ENCODE measurements at regions not wholly inside any gene's neighbourhood (a gene's known extent, or its start where the extent isn't known, plus 50 kb on each side); places are given as distances from the start of the nearest gene placed in this dataset.

DNA sequence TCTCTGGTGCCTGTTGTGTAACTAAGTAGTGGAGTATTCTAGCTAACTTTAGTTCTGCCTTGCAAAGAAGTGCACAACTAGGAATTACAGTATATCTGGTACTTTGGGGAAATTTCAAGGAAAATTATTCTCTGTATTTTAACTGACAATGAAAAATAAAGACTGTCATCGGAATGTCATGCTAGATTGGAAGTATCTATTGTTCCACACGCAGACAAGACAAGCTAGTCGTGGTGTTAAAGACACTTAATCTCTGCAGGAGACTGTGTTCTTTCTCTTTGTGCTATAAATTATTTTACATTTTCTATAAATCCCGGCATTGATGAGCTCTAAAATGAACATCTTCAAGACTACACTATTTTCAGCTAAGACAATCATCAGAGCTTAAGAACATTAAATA is 1068.8 kb upstream of the ADGRL4 start:
- no peak for DNase-seq

DNA sequence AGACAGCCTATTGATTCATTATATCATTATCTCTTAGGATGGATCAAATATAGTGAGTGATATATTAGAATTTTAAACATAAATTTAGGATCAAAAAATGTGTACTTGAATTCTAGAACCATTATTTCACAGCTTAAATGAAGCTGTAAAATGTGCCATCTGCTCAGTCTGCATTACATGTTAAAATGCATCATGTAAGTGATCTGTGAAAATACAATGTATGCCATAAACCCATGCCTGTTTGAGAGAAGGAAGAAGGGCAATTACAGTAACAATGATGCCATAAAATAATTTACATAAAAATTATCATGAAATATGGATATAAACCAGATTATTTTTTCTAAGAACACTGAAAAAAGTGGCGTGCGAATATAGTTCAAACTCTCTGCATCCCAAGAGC is 1066.0 kb upstream of the ADGRL4 start:
- no peak for DNase-seq

DNA sequence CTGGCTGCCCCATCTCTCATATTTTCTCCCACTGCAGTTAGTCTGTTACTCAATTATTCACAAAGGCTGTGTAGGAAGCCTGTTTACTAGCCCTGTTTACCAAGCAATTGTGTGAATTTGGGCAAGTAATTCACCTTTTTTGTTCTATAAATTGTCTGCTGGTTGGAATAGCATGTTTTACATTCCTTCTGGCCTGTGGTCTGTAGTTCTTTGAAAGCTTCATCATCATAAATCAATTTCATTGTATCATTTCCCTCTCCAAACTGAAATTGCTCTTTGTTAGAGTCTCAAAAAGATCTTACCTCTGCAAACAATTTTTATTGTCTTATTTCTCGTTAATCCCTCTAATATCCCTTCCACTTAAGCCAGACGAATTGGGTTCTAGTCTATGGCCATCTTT is 1059.5 kb upstream of the ADGRL4 start:
- no peak for DNase-seq

DNA sequence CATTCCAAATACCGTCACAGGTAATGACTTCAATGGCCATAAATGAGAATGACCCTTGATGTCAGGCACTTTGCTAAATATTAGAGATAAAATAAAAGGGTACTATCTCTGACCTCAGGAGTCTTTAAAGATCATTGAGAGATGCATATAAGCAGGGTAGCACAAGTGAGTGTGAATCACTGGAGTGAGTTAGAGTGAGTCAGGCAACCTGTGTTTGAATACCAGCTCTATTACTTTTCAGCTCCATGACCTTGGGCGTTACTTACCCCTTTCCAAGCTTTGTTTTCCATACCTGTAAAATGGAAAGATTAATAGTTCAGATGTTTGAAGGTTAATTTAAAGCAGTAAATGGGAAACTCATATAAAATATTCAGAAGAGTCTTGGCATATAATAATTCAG is 1058.0 kb upstream of the ADGRL4 start:
- no peak for DNase-seq

DNA sequence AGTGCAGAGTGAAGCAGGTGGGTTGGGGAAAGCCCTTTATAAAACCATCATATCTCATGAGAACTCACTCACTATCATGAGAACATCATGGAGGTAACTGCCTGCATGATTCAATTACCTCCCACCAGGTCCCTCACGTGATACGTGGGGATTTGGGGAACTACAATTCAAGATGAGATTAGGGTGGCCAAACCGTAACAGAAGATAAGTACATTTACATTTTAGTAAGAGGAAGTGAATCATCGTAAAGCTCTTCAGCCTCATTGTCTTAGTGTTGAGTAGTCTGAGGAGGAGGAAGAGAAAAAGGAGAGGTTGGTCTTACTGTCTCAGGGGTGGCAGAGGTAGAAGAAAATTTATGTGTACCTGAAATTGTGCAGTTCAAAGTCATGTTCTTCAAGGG is 1053.4 kb upstream of the ADGRL4 start:
- DNase-seq = no peak

DNA sequence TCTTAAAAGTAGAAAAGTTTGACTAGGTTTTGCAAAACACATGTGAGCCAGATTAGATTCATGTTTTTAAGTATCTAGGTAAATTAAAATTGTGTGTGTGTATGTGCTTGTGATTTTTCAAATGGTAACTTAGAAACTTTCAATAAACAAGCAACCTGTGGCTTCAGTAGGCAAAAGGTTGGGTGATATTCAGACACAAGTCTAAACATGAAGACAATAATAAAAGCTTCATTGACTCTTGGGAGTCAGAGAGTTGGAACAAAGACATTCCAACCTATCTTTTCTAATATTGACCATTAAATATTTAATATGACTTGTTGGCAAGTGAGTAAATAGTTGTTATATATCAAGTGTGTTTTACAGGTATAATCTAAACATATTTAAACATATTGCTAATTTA is 1049.6 kb upstream of the ADGRL4 start:
- DNase-seq = no peak

DNA sequence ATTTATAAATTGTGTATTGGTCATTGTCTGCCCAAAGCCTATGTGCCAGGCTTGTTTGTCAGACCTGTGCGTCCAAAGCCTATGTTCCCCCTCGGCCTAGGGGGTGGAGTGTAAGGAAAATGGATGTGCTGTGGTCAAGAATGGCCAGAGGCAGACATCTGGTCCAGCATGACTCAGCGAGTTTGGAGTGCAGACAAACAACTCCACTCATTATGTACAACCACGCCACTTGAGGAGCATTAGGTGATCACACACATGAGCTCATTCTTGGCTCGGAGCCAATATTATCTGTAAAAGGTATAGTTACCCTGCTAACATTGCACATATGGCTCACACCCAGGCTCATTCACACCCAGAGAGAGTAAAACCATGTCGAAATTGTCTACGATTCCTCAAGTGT is 1047.6 kb upstream of the ADGRL4 start:
- DNase-seq = no peak

DNA sequence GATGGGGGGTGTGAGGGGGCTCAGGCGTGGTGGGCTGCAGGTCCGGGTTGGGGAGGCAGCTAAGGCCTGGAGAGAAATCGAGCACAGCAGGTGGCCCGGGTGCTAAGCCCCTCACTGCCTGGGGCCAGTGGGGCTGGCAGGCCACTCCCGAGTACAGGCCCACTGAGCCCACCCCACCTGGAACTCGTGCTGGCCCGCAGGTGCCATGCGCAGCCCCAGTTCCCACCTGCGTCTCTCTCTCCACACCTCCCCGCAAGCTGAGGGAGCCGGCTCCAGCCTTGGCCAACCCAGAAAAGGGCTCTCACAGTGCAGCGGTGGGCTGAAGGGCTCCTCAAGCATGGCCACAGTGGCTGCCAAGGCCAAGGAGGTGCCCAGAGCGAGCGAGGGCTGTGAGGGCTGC is 1047.1 kb upstream of the ADGRL4 start:
- DNase-seq = no peak

DNA sequence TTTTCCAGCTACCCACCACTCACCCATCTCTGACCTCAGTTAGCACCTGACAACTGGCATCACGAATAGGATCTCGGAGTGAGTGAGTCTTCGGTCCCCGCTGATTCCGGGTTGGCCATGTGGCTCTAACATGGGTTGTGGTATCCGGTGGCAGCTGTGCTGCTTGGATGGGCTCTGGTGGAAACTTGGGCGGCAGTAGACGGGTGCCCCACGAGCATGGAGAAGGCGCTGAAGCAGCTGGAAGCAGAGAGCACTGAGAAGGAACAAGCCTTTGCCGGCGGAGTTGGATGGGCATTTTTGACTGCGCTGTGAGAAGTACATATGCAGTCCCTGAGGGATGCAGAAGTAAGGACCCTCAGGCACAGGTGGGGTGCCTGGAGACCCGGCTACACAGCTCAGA is 1044.0 kb upstream of the ADGRL4 start:
- no peak for DNase-seq

DNA sequence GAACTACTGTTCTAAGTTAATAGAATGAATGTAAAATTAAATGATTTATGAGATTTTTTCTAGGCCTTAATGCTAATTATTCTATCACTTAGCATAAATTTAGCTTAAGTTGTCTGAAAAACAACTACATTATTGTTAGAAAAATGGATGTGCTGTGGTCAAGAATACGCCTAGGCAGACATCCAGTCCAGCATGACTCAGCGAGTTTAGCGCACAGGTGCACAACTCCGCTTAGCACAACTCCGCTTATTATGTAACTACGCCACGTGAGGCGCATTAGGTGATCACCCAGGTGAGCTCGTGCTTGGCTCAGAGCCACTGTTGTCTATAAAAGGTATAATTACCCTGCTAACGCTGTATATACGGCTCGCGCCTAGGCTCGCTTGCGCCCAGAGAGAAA is 1043.6 kb upstream of the ADGRL4 start:
- no peak for DNase-seq

DNA sequence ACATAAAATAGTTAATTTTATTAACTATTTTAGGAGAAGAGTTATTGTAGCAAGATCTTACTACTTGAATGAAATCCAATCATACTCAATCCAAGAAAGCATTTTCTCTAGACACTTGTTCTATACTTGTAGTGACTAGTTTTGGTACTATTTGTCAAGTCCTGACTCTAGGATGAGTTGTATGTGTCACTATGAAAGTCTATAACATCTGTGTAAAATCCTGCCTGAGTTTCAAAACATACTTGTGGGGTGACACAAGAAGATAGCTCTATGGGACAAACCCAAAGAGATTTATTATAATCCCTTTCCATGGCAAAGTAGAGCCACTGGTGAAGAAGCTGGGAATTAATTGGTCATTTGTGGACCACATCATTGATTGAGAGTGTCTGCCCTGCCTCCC is 1042.2 kb upstream of the ADGRL4 start:
- no peak for DNase-seq

DNA sequence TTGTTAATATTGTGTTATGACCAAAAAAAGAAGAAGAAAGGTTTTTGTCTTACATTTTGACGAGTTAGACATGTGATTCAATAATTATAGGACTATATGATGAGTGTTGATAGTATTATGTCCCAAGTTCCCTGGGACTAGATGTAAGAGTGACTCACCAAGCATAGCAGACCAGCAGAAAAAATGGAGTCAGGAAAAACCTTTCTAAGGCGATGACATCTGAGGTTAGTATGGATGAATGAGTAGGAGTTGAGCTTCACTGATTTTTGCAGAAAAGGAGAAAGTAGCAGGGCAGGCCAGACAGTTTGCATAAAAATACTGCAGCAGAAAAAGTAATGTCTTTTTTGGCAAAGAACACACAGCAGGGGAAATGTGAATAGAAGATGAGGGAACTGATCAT is 1041.3 kb upstream of the ADGRL4 start:
- DNase-seq = no peak

DNA sequence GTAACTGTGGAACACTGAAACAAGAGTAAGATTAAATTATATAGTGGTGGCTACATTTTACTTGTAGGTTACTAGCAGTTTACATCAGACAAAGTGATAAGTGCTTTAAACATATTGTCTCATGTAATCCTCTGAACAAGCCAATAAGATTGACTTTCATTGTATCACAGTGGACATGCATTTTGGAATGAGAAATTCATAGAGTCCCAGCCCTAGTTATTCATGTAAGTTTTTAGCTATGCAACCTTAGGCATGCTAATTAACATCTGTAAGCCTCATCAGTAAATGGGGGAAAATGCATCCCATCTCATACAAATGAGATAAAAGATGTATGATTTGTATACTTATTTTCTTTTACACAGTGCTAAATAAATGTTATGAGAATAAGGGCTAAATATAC is 1038.1 kb upstream of the ADGRL4 start:
- no peak for DNase-seq

DNA sequence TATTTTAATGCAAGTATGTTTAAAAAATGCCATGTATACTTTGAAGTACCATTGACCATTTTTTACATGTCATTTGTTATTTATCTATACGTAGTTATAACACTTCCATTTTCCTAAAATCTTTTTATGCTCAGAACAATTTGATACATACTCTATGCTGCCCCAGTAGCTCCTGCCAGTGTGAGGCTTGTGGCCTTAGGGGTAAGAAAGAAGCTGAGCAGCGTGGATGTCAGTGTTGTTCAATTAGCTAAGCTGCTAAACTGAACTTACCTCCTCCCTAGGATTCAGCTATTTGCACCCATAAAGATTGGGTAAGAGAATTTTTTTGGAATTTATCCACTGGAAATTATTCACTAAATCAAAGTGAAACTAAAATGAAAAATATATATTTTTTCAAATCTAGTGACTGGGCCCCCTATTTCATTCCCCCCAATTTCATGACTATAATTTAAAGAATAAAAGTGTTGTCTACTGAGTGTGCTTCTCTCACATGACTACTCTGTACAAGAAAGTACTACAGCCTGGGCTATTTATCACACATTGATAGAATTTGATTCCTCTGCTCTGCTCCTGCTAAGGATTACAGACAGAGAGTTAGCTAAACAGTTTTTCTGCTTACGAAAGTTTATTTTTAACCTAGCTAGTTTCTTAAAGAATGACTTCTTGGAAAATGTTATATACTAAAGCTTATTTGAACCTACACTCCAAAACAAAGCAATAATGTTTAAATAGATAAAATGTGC is 1030.3 kb upstream of the ADGRL4 start:
- no peak for DNase-seq

DNA sequence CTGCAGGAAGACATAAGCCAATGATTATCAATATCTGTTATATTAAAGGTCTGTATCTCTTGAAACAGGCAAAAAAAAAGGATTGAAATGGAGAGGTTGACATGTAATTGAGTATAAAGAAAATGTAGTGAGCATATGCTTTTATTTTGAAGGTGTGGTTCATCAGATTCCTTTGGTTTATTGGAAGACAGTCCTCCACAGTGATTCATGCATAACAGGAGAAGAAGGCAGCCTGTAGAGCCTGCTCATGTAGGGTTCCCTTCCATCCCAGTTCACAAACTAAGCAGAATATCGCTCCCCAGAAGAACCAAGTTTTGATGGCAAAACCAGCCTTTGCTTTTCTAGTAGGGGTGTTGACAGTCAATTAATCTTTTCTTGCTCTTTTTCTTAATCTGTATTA is 1016.8 kb upstream of the ADGRL4 start:
- DNase-seq = no peak

DNA sequence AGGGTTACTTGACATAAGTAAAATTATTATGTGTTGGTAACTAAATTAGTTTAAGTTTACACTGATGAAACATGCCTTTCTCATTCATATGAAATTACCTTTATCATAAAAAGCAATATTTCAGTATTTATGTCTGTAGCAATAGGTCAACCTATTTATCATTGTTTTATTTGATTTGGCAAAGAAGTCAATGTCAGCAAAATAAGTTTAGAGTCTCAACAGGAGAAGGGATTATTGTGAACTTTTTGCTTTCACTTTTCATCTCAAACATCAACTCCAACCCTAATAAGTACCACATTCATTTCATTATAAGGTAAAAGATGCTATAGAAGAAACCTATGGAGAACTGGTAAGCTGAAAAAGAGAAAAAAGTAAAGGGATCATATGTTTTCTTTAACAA is 1015.4 kb upstream of the ADGRL4 start:
- no peak for DNase-seq

DNA sequence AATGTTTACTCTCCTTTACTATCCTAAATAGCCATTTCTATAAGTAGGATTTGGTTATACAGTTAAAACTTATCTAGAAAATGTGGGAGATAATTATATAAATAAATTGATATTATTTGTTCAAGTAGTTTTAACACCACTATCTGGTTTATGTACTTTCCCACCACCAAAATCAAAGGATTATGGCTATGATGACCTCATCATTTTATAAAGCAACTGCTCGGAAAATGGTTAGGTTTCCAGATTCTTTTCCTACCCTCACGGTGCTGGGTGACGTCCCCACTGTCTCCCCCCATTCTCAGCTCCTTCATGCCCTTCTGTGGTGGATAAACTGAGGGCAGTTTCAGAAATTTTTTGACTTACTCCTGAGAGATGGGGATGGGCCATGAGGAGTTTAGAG is 1011.8 kb upstream of the ADGRL4 start:
- DNase-seq = no peak

DNA sequence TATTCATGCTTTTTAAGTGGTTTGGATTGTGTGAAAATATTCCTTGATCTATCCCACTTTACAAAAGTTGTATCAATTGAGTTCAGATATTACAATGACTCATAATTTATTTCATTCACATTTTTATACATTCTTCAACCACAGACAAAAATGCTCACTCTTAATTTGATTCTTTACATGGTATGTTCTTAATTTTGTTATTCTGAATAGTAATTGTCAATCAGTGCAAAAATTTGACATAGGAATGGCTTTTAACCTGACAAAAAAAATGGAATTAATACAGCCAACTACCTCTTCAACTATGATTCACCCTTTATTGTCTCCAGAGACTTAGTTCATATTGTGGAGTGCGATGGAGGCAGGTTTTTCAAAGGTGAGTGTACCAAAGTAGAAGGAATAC is 1002.4 kb upstream of the ADGRL4 start:
- no peak for DNase-seq

DNA sequence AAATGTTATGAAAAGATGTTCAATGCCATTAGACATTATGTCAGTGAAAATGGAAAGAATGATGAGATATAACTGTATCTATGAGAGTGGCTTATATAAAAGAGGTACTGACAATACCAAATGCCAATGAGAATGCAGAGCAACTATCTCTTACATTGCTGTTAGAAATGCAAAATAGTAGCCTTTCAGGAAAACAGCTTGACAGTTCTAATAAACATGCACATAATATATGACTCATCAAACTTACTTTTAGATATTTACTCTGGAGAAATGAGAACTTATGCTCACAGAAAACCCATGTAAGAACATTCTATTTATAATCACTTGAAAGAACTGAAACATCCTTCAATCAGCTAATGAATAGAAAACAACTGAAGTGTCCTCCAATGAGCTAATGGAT is 996.7 kb upstream of the ADGRL4 start:
- DNase-seq = no peak

DNA sequence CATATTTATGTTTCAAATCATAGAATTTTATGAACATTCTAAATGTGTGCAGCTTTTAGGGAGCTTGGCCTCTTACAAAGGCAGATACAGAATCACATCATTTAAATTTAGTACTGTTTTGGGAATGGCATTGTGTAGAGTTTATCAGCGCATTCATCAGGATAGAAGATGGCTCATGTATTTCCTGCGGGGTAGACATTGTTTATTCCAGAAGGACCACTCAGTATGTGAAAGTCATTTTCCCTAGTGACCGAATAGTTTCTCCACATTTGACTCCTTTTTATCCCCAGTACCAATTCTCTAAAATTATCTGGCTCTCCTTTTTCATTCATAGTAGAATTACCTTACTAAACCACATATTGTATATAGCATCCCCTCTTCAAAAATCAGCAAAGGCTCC is 981.9 kb upstream of the ADGRL4 start:
- no peak for DNase-seq

DNA sequence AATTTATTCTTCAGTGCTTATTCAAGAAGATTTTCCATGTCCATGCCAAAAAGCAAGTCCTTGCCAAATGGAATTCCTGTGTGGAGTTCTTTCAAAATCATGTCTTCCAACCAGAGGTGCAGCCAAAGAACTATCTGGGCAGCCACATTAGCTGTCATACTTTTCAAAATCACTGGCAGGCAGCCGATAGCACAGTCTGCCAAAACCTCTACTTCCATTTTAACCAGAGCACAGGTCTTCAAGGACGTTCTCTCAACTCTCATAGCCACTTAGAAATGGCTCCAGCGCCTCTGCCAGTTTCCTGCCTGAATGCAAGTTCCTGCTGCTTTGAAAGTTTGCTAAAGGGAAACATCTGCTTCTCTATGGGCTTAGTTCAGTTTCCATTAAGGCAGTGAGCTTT is 975.7 kb upstream of the ADGRL4 start:
- DNase-seq = no peak

DNA sequence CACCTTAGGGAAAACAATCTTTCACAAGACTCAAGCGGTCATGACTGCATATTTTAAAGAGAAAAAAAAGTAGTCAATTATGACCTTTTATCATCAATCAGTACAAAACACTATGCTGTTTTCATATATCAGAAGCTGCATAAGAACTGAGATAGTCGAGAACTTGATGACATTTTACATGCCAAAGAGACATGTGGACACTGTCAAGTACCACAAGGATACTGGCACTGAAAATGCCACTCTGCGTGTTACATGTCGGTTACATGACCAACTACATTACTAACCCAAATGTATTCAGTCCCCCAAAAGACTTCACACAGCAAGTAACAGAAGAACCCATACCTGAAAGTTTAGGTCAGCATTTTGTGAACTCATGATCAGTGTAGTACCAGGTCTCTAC is 975.0 kb upstream of the ADGRL4 start:
- DNase-seq = no peak

DNA sequence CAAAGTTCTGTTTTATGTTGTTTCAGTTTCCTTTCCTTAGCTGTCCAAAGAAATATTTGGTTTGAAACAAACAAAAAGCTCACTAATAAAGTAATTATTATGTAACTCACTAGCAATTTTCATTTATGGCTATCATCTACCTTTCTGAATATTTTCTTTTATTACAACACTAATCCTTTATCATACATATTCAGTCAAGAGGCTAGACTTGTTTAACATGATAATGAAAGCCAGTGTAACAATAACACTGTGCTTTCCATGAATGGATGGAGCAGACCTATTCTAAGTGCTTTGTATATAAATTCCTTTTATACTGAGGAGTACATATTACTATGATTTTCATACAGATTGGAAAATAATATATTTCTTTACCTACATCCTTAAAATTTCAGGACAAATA is 972.8 kb upstream of the ADGRL4 start:
- DNase-seq = no peak

DNA sequence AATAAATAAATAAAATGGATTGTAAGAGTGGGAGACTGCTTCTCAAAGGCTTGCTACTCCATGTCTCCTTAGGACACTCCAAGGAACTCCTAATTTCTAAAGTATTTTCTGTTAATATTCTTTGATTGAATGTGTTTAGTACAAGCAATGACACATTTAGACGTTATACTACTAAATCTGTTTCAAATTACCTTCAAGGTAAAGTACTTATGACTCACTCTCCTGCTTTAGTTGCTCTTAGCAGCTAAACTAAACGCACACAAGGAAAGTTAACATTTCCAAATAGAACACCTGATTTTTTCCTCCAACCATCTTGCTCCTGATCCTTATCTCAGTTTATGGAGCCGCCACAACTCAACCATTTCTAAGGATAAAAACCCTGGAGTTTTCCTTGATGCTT is 969.8 kb upstream of the ADGRL4 start:
- DNase-seq = no peak

DNA sequence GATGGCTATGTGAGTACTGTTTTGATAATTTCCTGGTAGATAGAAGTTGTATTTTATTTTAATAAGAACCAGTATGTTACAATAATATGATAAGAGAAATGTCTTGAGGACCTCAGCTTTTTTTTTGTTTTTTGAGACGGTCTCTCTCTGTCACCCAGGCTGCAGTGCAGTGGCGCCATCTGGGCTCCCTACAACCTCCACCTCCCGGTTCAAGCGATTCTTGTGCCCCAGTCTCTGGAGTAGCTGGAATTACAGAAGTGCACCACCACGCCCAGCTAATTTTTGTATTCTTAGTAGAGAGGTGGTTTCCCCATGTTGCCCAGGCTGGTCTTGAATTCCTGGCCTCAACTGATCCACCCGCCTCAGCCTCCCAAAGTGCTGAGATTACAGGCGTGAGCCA is 968.1 kb upstream of the ADGRL4 start:
- DNase-seq = no peak

DNA sequence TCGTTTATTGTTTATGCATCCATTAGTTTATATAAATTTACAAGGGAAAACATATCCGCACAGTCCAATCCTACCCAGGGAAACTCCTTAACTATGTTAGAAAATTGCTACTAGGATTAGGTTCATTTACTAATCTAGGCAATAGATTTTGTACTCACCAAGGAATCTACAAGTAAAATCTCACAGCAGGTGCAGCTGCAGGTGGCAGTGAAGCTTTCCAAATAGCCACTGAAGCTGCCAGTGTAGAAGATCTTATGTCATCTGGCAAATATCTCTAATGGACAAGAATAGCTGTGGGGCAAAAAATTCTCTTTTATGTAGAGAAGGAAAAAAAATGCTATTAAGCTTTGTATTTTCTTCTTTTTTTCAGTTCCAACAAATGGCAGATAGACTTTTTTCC is 963.4 kb upstream of the ADGRL4 start:
- DNase-seq = no peak

Data from 8988T (cell line).